ENCODE measurements at regions not wholly inside any gene's neighbourhood (a gene's known extent, or its start where the extent isn't known, plus 50 kb on each side); places are given as distances from the start of the nearest gene placed in this dataset.

GRCh38 chr1:94640125-94640524 lies 98.6 kb upstream of the F3 start:
- no peak for TF ChIP-seq CTCF (IDR thresholded peaks at IDR 0.05)
- no peak for TF ChIP-seq EP300 (IDR thresholded peaks at IDR 0.05)
